ENCODE measurements at regions not wholly inside any gene's neighbourhood (a gene's known extent, or its start where the extent isn't known, plus 50 kb on each side); places are given as distances from the start of the nearest gene placed in this dataset.
A peak's percentile ranks its signal among the peaks of the same experiment; 100 is the strongest.
"Not testable (repeated sequence)": the region's sequence is repeated elsewhere in the genome, so short reads cannot be mapped to it uniquely, and the experiment has no call there.

- DNase-seq (ENCODE audit: insufficient read length, low spot score, missing footprints), result no peak
- no peak for TF ChIP-seq CTCF (IDR thresholded peaks at IDR 0.05; ENCODE audit: extremely low read depth, low read depth, low read length)
- Histone ChIP-seq H4K20me1 (ENCODE audit: insufficient read depth, low read length) (no peaks in the 10 kb centered on the region), H3K27ac (ENCODE audit: low read depth, low read length) (peak overlapping the region; percentile 83), H3K4me2 (ENCODE audit: insufficient read depth, low read length) (no peak overlapping the region), H3K36me3 (ENCODE audit: insufficient read depth, low read length) (no peaks in the 10 kb centered on the region), H3K4me1 (ENCODE audit: insufficient read depth, low read length) (peaks cover 68% of the 10 kb centered on the region), H3K27me3 (ENCODE audit: insufficient read depth, low read length) (no peaks in the 10 kb centered on the region), H2AFZ (ENCODE audit: low read length) (no peak overlapping the region), H3K4me3 (ENCODE audit: insufficient read depth, low read length) (no peak overlapping the region), H3K9me3 (ENCODE audit: low read depth, low read length) (no peaks in the 10 kb centered on the region), H3K79me2 (ENCODE audit: insufficient read depth, low read length) (no peaks in the 10 kb centered on the region)
Observed at GRCh38 chr11:86737737-86738136, 62.6 kb upstream of the PRSS23 start.

GRCh38 chr11:86737230-86737629 lies 63.1 kb upstream of the PRSS23 start:
- no peaks in the 10 kb centered on the region for H3K79me2 ChIP-seq (ENCODE audit: insufficient read depth, low read length)
- peaks cover 62% of the 10 kb centered on the region for H3K4me1 ChIP-seq (ENCODE audit: insufficient read depth, low read length)
- H2AFZ ChIP-seq (ENCODE audit: low read length), result no peak overlapping the region
- peak overlapping the region; percentile 83 for H3K27ac ChIP-seq (ENCODE audit: low read depth, low read length)
- H3K9me3 ChIP-seq (ENCODE audit: low read depth, low read length), result no peaks in the 10 kb centered on the region
- DNase-seq (ENCODE audit: insufficient read length, low spot score, missing footprints), result no peak
- H3K4me2 ChIP-seq (ENCODE audit: insufficient read depth, low read length), result no peak overlapping the region
- no peak for TF ChIP-seq CTCF (IDR thresholded peaks at IDR 0.05; ENCODE audit: extremely low read depth, low read depth, low read length)
- no peak overlapping the region for H3K4me3 ChIP-seq (ENCODE audit: insufficient read depth, low read length)
- no peaks in the 10 kb centered on the region for H4K20me1 ChIP-seq (ENCODE audit: insufficient read depth, low read length)
- H3K36me3 ChIP-seq (ENCODE audit: insufficient read depth, low read length), result no peaks in the 10 kb centered on the region
- no peaks in the 10 kb centered on the region for H3K27me3 ChIP-seq (ENCODE audit: insufficient read depth, low read length)

GRCh38 chr11:86736291-86737143 lies 63.8 kb upstream of the PRSS23 start:
- no peak for TF ChIP-seq CTCF (IDR thresholded peaks at IDR 0.05; ENCODE audit: extremely low read depth, low read depth, low read length)
- no peaks in the 10 kb centered on the region for H3K27me3 ChIP-seq (ENCODE audit: insufficient read depth, low read length)
- no peak overlapping the region for H2AFZ ChIP-seq (ENCODE audit: low read length)
- H3K36me3 ChIP-seq (ENCODE audit: insufficient read depth, low read length), result no peaks in the 10 kb centered on the region
- H3K4me3 ChIP-seq (ENCODE audit: insufficient read depth, low read length), result no peak overlapping the region
- peak overlapping the region; percentile 83 for H3K27ac ChIP-seq (ENCODE audit: low read depth, low read length)
- H3K9me3 ChIP-seq (ENCODE audit: low read depth, low read length), result no peaks in the 10 kb centered on the region
- peak overlapping the region; percentile 37 for H3K4me2 ChIP-seq (ENCODE audit: insufficient read depth, low read length)
- no peaks in the 10 kb centered on the region for H3K79me2 ChIP-seq (ENCODE audit: insufficient read depth, low read length)
- H3K4me1 ChIP-seq (ENCODE audit: insufficient read depth, low read length), result peaks cover 55% of the 10 kb centered on the region
- no peak for DNase-seq (ENCODE audit: insufficient read length, low spot score, missing footprints)
- no peaks in the 10 kb centered on the region for H4K20me1 ChIP-seq (ENCODE audit: insufficient read depth, low read length)

- H3K4me1 ChIP-seq (ENCODE audit: insufficient read depth, low read length), result peaks cover 47% of the 10 kb centered on the region
- H3K27me3 ChIP-seq (ENCODE audit: insufficient read depth, low read length), result no peaks in the 10 kb centered on the region
- no peaks in the 10 kb centered on the region for H4K20me1 ChIP-seq (ENCODE audit: insufficient read depth, low read length)
- H3K4me2 ChIP-seq (ENCODE audit: insufficient read depth, low read length), result peak overlapping the region; percentile 37
- no peaks in the 10 kb centered on the region for H3K79me2 ChIP-seq (ENCODE audit: insufficient read depth, low read length)
- H3K9me3 ChIP-seq (ENCODE audit: low read depth, low read length), result no peaks in the 10 kb centered on the region
- H3K27ac ChIP-seq (ENCODE audit: low read depth, low read length), result peak overlapping the region; percentile 83
- no peaks in the 10 kb centered on the region for H3K36me3 ChIP-seq (ENCODE audit: insufficient read depth, low read length)
- no peak overlapping the region for H2AFZ ChIP-seq (ENCODE audit: low read length)
- no peak overlapping the region for H3K4me3 ChIP-seq (ENCODE audit: insufficient read depth, low read length)
- DNase-seq (ENCODE audit: insufficient read length, low spot score, missing footprints), result peak; percentile 92
- no peak for TF ChIP-seq CTCF (IDR thresholded peaks at IDR 0.05; ENCODE audit: extremely low read depth, low read depth, low read length)
Observed at GRCh38 chr11:86735451-86736290, 63.3 kb upstream of the ME3 start.

- not testable (repeated sequence) for H2AFZ ChIP-seq (ENCODE audit: low read length); H3K79me2 ChIP-seq (ENCODE audit: insufficient read depth, low read length); H3K27ac ChIP-seq (ENCODE audit: low read depth, low read length); H3K9me3 ChIP-seq (ENCODE audit: low read depth, low read length); H3K27me3 ChIP-seq (ENCODE audit: insufficient read depth, low read length); H3K36me3 ChIP-seq (ENCODE audit: insufficient read depth, low read length); H3K4me2 ChIP-seq (ENCODE audit: insufficient read depth, low read length); DNase-seq (ENCODE audit: insufficient read length, low spot score, missing footprints); H4K20me1 ChIP-seq (ENCODE audit: insufficient read depth, low read length); H3K4me3 ChIP-seq (ENCODE audit: insufficient read depth, low read length)
- H3K4me1 ChIP-seq (ENCODE audit: insufficient read depth, low read length), result peaks cover 26% of the 10 kb centered on the region
Observed at GRCh38 chr11:86732739-86733138, 60.3 kb upstream of the ME3 start.

Data from osteoblast (primary cell).